T1000 (cell line): ENCODE measurements at regions not wholly inside any gene's neighbourhood (a gene's known extent, or its start where the extent isn't known, plus 50 kb on each side); places are given as distances from the start of the nearest gene placed in this dataset.

Experiments used
- DNase-seq: peaks from one replicate; lab custom pipeline; 2025; ENCODE audit warnings: mixed read lengths; lab: John Stamatoyannopoulos, UW

DNA sequence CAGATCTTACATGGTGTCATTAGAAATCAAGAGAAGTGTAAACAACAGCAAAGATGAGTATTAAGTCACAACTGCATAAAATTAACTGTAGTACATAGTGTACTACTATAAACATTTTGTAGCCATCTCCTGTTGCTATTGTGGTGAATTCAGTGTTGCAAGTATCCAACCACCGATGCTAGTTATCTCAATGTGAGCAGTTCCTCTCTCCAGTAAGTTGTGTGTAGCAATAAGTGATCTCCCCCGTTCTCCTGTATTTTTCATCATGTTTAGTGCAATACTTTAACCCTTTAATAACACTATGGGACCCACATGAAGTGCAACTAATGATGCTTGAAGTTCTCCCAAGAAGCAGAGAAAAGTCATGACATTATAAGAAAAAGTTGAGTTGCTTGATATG is 264.7 kb upstream of the KCNH8 start:
- DNase-seq = no peak

GRCh38 chr3:18880691-18881090 is 267.6 kb upstream of the KCNH8 start:
- DNase-seq = no peak

- DNase-seq = no peak
These were observed 275.8 kb upstream of the KCNH8 start for GRCh38 chr3:18872466-18872865.

DNA sequence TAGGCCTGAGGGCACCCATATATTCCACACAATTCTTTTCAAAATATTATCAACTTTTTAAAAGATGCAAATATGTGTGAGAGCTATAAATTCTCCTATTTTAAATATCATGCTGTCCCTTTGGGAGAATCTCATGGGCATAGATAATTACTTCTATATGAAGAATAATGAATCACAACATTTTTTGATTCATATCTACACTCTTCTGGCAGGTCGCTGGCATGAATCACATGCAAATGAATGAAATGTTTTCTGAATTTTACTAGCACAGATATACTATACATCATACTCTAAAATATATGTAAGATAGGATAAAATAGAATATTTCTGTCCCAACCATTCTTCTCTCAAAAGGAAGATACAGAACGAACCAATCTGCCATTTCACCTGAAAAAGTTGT is 277.7 kb upstream of the KCNH8 start:
- DNase-seq = no peak

DNA sequence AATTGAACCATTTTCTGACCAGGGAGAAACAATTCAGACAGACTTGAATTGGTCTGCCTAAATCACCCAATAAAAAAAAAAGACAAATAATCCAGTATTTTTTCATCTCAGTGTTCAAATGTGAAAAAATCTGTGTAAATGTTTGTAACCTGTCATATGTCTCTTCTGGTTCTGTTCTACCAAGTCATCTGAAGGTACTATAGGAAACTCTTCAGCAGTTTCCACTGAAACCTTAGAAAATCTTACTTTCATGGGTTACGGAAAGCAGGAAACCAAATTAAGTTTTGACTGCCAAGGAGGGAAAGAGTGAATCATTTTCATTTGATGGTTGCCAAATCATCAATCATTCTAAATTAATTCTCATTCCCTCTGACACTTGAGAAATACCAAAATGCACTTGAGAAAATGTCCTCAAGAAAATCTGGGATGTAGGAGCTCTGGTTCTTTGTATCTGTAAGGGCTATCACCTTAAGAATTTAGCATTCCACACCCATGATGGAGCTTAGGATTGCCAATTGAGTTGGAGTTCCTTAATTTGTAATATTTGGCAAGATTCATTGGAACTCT is 278.2 kb upstream of the KCNH8 start:
- no peak for DNase-seq

- DNase-seq = no peak
These were observed 279.2 kb upstream of the KCNH8 start for GRCh38 chr3:18868911-18869689.

DNA sequence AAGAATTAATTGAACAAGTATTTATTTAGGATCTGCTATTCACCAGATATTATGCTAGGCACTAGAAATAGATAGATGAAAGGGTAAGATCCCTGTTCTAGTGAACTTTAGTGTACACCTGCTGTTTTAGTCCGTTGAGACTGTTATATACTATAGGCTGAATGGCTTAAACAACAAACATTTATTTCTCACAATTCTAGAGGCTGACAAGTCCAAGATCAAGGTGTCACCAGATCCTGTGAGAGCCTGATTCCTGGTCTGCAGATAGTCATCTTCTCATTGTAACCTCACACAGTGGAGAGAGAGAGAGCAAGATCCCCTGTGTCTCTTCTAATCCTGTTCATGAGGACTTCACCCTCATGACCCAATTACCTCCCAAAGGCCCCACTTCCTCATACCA is 281.4 kb upstream of the KCNH8 start:
- DNase-seq = no peak

- no peak for DNase-seq
These were observed 283.2 kb upstream of the KCNH8 start for GRCh38 chr3:18864933-18865731.

- DNase-seq = no peak
These were observed 286.2 kb upstream of the KCNH8 start for GRCh38 chr3:18862077-18862476.

DNA sequence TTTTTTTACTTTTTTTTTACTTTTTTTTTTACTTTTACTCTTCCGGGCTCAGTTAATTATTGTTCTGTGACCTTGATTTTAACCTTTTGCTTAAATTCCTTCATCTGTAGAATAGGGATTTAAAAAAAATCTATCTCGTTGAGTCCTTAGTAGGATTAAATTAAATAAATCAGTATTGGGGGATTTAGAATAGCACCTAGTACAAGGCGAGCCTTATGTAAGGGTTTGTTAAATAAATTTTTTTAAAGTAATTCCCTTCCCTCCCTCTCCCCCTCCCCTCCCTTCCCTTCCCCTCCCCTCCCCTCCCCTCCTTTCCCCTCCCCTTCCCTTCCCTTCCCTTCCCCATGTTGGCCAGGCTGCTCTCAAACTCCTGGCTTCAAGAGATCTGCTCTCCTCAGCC is 287.2 kb upstream of the KCNH8 start:
- DNase-seq = no peak

DNA sequence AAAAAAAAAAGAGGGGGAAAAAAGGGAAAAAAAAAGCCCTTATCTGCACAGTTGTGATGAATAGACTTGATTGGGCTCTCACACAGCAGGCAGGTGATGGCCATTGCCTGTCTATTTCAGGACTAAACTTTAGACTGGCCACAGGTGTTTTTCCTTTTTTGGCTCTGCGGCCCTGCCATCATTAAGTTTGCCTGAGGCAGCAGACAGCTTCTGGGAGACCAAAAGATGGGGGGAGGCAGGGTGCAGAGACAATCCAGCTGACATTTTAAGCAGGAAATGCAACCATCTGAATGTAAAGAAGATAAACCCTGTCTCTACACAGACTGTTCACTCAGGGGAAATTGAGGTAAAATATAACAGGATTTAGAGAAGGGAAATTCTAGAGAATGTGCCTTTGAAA is 295.0 kb upstream of the KCNH8 start:
- DNase-seq = no peak

DNA sequence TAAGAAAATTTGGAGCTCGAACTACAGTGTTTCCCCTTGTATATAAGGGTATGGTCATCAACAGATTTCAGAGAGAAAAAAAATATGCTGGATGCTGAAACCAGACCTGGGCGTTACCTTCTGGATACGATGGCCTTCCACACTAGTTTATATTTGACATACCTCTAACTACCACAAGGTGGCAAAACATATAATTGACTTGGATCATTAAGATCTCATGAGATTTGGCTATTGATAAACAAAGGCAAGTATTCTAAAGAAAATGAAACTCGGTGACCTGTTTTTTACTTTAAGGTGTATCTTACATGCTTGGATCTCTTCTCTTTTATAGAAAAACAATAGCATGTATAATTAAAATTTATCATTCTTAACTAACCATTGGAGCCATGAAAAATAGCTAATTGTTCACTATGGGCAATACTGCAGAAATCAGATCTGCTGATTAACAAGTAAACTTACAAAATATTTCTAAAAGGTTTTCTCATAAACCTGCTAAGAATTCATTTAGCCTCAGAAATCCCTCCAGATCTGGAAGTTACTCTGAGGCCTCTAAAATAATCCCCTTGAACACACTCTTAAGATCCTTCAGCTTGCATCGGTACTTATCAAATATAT is 300.6 kb upstream of the KCNH8 start:
- DNase-seq = no peak

GRCh38 chr3:18843983-18844382 is 304.3 kb upstream of the KCNH8 start:
- no peak for DNase-seq

GRCh38 chr3:18843188-18843587 is 305.1 kb upstream of the KCNH8 start:
- no peak for DNase-seq

- DNase-seq = no peak
These were observed 306.6 kb upstream of the KCNH8 start for GRCh38 chr3:18841422-18842343.

DNA sequence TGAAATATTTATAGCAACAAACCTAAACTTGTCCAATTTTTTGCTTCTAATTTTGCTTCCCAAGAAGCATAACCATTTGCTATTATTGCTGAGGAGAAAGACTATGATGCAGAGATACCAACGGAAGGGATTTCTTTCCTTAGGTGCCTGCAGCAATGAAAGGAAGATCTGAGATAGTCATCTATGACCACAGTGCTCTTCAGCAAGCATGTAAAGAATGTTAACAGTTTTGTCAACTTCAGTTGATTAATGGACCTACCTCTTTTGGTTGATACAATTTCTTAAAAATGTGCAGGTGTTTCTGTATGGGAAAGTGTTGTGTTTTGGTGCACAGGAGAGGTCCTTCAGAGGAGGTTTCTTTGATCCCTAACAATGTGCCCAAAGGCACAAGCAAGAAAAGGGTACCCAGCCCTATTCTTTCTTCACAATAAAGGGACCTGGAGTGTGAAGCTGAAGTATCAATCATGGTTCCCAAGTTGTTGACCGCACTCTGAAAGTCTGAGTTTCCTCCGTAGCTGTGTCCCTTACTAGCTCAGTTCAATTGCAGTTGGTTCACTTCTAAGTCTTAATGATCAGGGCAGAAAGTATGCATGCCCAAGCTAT is 307.7 kb upstream of the KCNH8 start:
- DNase-seq = no peak

- DNase-seq = no peak
These were observed 309.6 kb upstream of the KCNH8 start for GRCh38 chr3:18838758-18839157.

- DNase-seq = no peak
These were observed 311.1 kb upstream of the KCNH8 start for GRCh38 chr3:18837137-18837755.

GRCh38 chr3:18835021-18835420 is 313.3 kb upstream of the KCNH8 start:
- no peak for DNase-seq

- DNase-seq = no peak
These were observed 318.2 kb upstream of the KCNH8 start for GRCh38 chr3:18830087-18830486.

- no peak for DNase-seq
These were observed 319.7 kb upstream of the KCNH8 start for GRCh38 chr3:18828637-18829036.
